PC-3 (cell line): ENCODE measurements at regions not wholly inside any gene's neighbourhood (a gene's known extent, or its start where the extent isn't known, plus 50 kb on each side); places are given as distances from the start of the nearest gene placed in this dataset.

Experiments used
- ATAC-seq: fragments of 200-7000 bp; cut with Tn5 transposase; 2 replicates; pipeline ENCODE4 v1.9.1; 2020; ENCODE audit warnings: mild to moderate bottlenecking, moderate library complexity
- BruUV-seq: library from RNA; stranded (reverse); fragments of 400-500 nt; replicated peaks from 2 replicates; lab custom pipeline; 2021; lab: Mats Ljungman, UMichigan
- CTCF ChIA-PET: fragments of 300-600 bp; sonication (Branson Sonifier 250); formaldehyde crosslinking; loops from one replicate; lab custom pipeline; 2022; ENCODE audit warnings: antibody characterized with exemption; lab: Charles Lee
- POLR2A ChIA-PET: fragments of 300-600 bp; sonication (Branson Sonifier 250); formaldehyde crosslinking; loops from one replicate; lab custom pipeline; 2022; ENCODE audit warnings: antibody characterized with exemption; ENCODE audit not compliant: unreplicated experiment; lab: Charles Lee
- DNase-seq: peaks from one replicate; pipeline ENCODE4 v3.0.0-alpha.2; 2015
- H2AFZ ChIP-seq: fragments of 300-600 bp; sonication (generic); 2 replicates; pipeline ENCODE4 v1.6.0; 2016; ENCODE audit warnings: antibody characterized with exemption, low read length
- H3F3A ChIP-seq: fragments of 300-600 bp; sonication (generic); one replicate; pipeline ENCODE4 v1.6.0; 2017; ENCODE audit warnings: antibody characterized with exemption, low read length, control low read depth, mild to moderate bottlenecking; ENCODE audit not compliant: unreplicated experiment
- H3K27ac ChIP-seq: fragments of 300-600 bp; sonication (generic); 2 replicates; pipeline ENCODE4 v1.5.1; 2016; ENCODE audit warnings: mild to moderate bottlenecking, low read length
- H3K27me3 ChIP-seq: fragments of 300-600 bp; sonication (generic); 2 replicates; pipeline ENCODE4 v1.6.1; 2016; ENCODE audit warnings: low read length, mixed read lengths
- H3K36me3 ChIP-seq: fragments of 300-600 bp; sonication (generic); 2 replicates; pipeline ENCODE4 v1.6.1; 2016; ENCODE audit warnings: low read depth, mixed run types, low read length, mixed read lengths
- H3K4me1 ChIP-seq: fragments of 300-600 bp; sonication (generic); 2 replicates; pipeline ENCODE4 v1.5.1; 2016; ENCODE audit warnings: low read length; ENCODE audit not compliant: insufficient read depth
- H3K4me2 ChIP-seq: fragments of 300-600 bp; sonication (generic); 2 replicates; pipeline ENCODE4 v1.6.0; 2016; ENCODE audit warnings: low read length
- H3K4me3 ChIP-seq: fragments of 300-600 bp; sonication (generic); 2 replicates; pipeline ENCODE4 v1.5.1; 2016; ENCODE audit warnings: mild to moderate bottlenecking, low read length, mixed read lengths
- H3K79me2 ChIP-seq: fragments of 300-600 bp; sonication (generic); 2 replicates; pipeline ENCODE4 v1.6.1; 2017; ENCODE audit warnings: low read length, mixed read lengths
- H3K9ac ChIP-seq: fragments of 300-600 bp; sonication (generic); 2 replicates; pipeline ENCODE4 v1.6.0; 2016; ENCODE audit warnings: mild to moderate bottlenecking, low read length
- H3K9me2 ChIP-seq: fragments of 300-600 bp; sonication (generic); replicated peaks from 2 replicates; pipeline ENCODE4 v1.6.1; 2016; ENCODE audit warnings: mixed run types, low read length, mixed read lengths
- H3K9me3 ChIP-seq: fragments of 300-600 bp; sonication (generic); 2 replicates; pipeline ENCODE4 v1.6.1; 2016; ENCODE audit warnings: low read length, mixed read lengths
- H4K20me1 ChIP-seq: fragments of 300-600 bp; sonication (generic); 2 replicates; pipeline ENCODE4 v1.6.1; 2016; ENCODE audit warnings: low read length, mixed read lengths
- EZH2 ChIP-seq: fragments of 300-600 bp; sonication (generic); IDR thresholded peaks from one replicate; pipeline ENCODE4 v1.6.1; 2017; ENCODE audit warnings: antibody characterized with exemption, mild to moderate bottlenecking, low read length; ENCODE audit not compliant: unreplicated experiment
- EZH2phosphoT487 ChIP-seq: fragments of 300-600 bp; sonication (generic); IDR thresholded peaks from 2 replicates; pipeline ENCODE4 v1.6.1; 2018; ENCODE audit warnings: mild to moderate bottlenecking, antibody characterized with exemption, low read length, borderline replicate concordance
- intact Hi-C: fragments of 100-400 bp; cut with micrococcal nuclease; formaldehyde crosslinking; loops from 2 replicates; pipeline ENCODE4 v1.9.0; 2023
- TF ChIP-seq, protein P1 (sequence below): fragments of 300-600 bp; sonication (generic); conservative IDR thresholded peaks from 2 replicates; pipeline ENCODE4 v1.5.1; 2017; ENCODE audit warnings: antibody characterized with exemption, low read depth, mild to moderate bottlenecking, low read length

DNA sequence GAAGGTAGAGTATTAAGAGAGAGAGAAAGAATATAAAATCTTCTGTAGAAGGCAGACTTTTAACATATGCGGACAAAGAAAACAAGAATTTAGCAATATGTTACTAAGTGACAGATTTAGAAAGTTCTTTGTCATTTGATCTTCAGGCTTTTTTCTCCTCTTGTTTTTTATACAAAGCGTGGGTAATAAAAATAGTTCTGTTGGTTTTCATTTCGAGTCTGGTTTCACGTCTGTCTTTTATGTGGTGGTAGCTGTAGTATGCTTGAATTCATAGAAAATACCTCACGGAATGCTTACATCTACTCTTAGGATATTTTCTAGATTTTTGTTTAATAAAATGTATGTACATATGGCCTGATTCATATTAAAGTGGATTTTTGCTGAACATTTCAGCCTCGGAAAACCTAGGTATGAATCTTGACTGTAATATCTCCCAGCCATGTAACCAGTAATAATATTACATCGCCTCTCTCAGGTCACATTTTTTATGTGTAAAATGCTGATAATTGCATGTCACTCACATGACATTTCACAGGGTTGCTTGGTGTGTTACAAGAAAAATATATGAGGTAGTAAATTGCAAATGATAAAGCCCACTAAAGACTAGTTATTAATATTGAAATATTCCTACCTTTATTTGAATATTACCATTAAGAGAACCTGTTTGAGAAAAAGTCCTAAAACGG is 72.5 kb upstream of the TAF11L2 start:
- H3K4me3 ChIP-seq, result no peak overlapping the region
- POLR2A ChIA-PET, result no interaction called here
- CTCF ChIA-PET, result no interaction called here

DNA sequence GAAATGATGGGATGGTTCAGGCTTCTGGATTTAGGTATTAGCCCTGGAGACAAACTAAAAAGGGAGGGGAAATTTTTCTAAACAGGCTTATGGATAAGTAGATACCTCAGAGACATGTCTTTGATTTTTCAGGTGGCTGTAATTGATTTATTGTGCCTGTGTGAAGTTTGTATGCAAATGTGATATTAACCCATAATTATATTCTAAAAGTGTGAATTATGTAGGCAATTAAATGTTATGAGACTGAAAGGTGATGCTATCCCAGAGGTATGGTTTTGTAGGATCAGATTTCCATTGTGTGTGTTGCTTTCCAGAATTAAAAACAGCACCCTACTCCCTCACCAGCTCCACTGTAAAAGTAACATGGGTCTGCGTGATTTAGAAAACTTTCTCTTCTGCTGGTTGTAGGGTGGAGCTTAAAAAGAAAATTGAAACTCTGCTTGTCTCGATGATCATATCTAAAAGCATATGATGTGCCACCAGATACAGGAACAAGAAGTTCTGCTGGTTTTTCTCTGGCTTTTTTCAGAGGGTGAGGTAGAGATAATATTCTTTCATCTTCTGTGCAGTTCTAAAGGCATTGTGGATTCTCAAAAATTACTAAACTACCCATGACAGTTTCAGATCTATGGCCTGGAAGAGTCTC is 71.8 kb upstream of the TAF11L2 start:
- Histone ChIP-seq H3K36me3 (no peaks in the 10 kb centered on the region), H3K9me3 (no peaks in the 10 kb centered on the region), H3K9ac (no peak overlapping the region), H3K27ac (no peak overlapping the region), H2AFZ (no peak overlapping the region), H3K4me3 (no peak overlapping the region), H3K4me1 (no peaks in the 10 kb centered on the region), H3K4me2 (no peak overlapping the region), H3K27me3 (no peaks in the 10 kb centered on the region), H3K9me2 (no peaks in the 10 kb centered on the region), H4K20me1 (no peaks in the 10 kb centered on the region), H3K79me2 (no peaks in the 10 kb centered on the region), H3F3A (no peaks in the 10 kb centered on the region)
- intact Hi-C loops, result no loop called here
- no TSS peak for BruUV-seq
- TF ChIP-seq EZH2phosphoT487 (no peak), EZH2 (no peak)
- TF ChIP-seq, protein P1, sequence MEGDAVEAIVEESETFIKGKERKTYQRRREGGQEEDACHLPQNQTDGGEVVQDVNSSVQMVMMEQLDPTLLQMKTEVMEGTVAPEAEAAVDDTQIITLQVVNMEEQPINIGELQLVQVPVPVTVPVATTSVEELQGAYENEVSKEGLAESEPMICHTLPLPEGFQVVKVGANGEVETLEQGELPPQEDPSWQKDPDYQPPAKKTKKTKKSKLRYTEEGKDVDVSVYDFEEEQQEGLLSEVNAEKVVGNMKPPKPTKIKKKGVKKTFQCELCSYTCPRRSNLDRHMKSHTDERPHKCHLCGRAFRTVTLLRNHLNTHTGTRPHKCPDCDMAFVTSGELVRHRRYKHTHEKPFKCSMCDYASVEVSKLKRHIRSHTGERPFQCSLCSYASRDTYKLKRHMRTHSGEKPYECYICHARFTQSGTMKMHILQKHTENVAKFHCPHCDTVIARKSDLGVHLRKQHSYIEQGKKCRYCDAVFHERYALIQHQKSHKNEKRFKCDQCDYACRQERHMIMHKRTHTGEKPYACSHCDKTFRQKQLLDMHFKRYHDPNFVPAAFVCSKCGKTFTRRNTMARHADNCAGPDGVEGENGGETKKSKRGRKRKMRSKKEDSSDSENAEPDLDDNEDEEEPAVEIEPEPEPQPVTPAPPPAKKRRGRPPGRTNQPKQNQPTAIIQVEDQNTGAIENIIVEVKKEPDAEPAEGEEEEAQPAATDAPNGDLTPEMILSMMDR, result no peak
- ChIA-PET POLR2A (no interaction called here), CTCF (no interaction called here)
- no peak for DNase-seq
- no peak for ATAC-seq

More for the DNA sequence above, 72.5 kb upstream of the TAF11L2 start:
- DNase-seq, result no peak
- Histone ChIP-seq H3K4me1 (no peaks in the 10 kb centered on the region), H3K27me3 (no peaks in the 10 kb centered on the region), H3K36me3 (no peaks in the 10 kb centered on the region), H3K9me2 (no peaks in the 10 kb centered on the region), H3K9ac (no peak overlapping the region), H2AFZ (no peak overlapping the region), H4K20me1 (no peaks in the 10 kb centered on the region), H3K4me2 (no peak overlapping the region), H3K27ac (no peak overlapping the region), H3K79me2 (no peaks in the 10 kb centered on the region), H3F3A (no peaks in the 10 kb centered on the region), H3K9me3 (no peaks in the 10 kb centered on the region)
- intact Hi-C loops, result no loop called here
- no peak for ATAC-seq
- BruUV-seq, result no TSS peak
- TF ChIP-seq EZH2phosphoT487, result no peak
- no peak for TF ChIP-seq EZH2
- TF ChIP-seq, protein P1, result no peak
